ENCODE measurements at regions not wholly inside any gene's neighbourhood (a gene's known extent, or its start where the extent isn't known, plus 50 kb on each side); places are given as distances from the start of the nearest gene placed in this dataset.

DNA sequence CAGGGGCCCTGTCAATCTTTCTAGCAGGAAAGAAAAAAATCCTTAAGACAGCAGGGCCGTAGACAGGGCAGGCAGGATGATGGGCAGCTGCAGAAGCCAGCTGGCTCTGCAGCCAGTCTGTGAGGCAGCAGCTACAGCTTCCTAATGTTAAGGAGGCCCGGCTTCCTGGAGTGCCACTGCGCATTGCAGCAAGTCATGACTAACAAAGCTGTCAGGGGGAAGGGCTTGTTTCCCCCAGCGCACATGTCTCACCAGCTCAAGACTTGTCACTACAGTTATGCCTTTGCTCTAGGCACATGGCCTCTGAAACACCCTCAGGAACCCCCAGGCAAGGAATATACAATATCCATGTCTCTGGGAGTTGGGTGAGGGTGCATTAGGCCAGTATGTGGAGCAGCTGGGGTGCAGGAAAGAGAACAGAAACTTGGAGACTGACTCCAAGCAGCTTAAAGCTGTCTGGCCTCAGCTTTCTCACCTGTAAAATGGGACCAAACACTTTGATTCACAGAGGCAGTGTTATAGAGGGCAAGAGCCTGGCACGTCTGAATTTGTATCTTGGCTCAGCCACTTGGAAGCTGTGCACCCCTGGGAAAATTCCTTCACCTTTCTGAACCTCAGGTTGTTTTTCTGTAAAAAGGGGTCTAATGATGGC, 220.0 kb downstream of the HAPSTR1 start:
- WGBS, 2 donors = 20 to 22% methylated on average over 5 of the region's 5 CpGs
- H3K36me3 ChIP-seq = no peaks in the 10 kb centered on the region
- intact Hi-C loops (cut with DNase I) = no loop called here
- peaks cover 0 to 11% (median 2%) of the 10 kb centered on the region in 4 donors for H3K4me1 ChIP-seq
- H3K27ac ChIP-seq = no peak overlapping the region
- H3K9me3 ChIP-seq = no peaks in the 10 kb centered on the region
- no peak overlapping the region for H3K4me3 ChIP-seq
- TF ChIP-seq, protein P1, sequence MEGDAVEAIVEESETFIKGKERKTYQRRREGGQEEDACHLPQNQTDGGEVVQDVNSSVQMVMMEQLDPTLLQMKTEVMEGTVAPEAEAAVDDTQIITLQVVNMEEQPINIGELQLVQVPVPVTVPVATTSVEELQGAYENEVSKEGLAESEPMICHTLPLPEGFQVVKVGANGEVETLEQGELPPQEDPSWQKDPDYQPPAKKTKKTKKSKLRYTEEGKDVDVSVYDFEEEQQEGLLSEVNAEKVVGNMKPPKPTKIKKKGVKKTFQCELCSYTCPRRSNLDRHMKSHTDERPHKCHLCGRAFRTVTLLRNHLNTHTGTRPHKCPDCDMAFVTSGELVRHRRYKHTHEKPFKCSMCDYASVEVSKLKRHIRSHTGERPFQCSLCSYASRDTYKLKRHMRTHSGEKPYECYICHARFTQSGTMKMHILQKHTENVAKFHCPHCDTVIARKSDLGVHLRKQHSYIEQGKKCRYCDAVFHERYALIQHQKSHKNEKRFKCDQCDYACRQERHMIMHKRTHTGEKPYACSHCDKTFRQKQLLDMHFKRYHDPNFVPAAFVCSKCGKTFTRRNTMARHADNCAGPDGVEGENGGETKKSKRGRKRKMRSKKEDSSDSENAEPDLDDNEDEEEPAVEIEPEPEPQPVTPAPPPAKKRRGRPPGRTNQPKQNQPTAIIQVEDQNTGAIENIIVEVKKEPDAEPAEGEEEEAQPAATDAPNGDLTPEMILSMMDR (IDR thresholded peaks at IDR 0.05) = no peak
- no peak for TF ChIP-seq POLR2A (IDR thresholded peaks at IDR 0.05)
- TF ChIP-seq POLR2AphosphoS5 (IDR thresholded peaks at IDR 0.05) = no peak
- TF ChIP-seq EP300 (IDR thresholded peaks at IDR 0.05) = no peak
- no peaks in the 10 kb centered on the region for H3K27me3 ChIP-seq
- DNase-seq = no peak

DNA sequence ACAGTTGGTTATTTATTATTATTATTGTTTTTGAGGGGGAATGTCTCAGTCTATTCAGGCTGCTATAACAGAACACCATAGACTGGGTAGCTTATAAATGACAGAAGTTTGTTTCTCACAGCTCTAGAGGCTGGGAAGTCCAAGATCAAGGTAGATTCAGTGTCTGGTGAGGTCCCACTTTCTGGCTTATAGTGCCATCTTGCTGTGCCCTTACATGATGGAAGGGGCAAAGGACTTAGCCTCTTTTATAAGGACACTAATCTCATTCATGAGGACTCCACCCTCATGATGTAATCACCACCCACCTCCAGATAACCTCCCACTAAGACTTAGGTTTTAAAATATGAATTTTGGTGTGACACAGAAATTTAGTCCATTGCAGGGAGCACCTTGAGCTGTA, 224.6 kb downstream of the HAPSTR1 start:
- no peak for DNase-seq
- no peaks in the 10 kb centered on the region for H3K4me1 ChIP-seq
- peaks cover 0 to 3% (median 0%) of the 10 kb centered on the region in 4 donors for H3K9me3 ChIP-seq
- H3K27me3 ChIP-seq = no peaks in the 10 kb centered on the region
- TF ChIP-seq EP300 (IDR thresholded peaks at IDR 0.05) (no peak), POLR2A (IDR thresholded peaks at IDR 0.05) (no peak), POLR2AphosphoS5 (IDR thresholded peaks at IDR 0.05) (no peak)
- TF ChIP-seq, protein P1 (IDR thresholded peaks at IDR 0.05) = no peak
- H3K36me3 ChIP-seq = no peaks in the 10 kb centered on the region
- intact Hi-C loops (cut with DNase I) = no loop called here
- no peak overlapping the region for H3K4me3 ChIP-seq
- H3K27ac ChIP-seq = no peak overlapping the region

DNA sequence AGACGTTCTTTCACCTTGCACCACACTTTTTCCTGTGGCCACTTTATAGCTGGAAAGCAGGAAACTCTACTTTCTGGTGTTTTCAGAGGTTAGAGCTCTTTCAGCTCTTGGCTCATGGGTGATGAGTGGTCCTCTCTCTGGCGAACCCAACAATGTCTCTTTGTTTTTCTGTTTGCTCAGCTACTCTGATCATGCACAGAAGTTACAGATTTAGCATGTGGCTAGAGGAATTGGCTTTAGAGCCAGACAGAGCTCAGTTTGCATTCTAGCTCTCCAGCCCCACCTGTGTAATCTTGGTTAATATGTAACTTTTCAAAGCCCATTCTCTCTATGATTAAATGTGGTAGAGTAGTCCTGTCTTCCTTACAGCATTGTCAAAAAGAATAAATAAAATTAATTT, 225.2 kb downstream of the HAPSTR1 start:
- no peak for DNase-seq
- H3K27me3 ChIP-seq = no peaks in the 10 kb centered on the region
- intact Hi-C loops (cut with DNase I) = no loop called here
- no peak overlapping the region for H3K27ac ChIP-seq
- H3K4me1 ChIP-seq = no peaks in the 10 kb centered on the region
- no peaks in the 10 kb centered on the region for H3K36me3 ChIP-seq
- H3K4me3 ChIP-seq = no peak overlapping the region
- 12 to 54% methylated on average over 2 of the region's 2 CpGs for WGBS, 2 donors
- peaks cover 0 to 3% (median 0%) of the 10 kb centered on the region in 4 donors for H3K9me3 ChIP-seq
- TF ChIP-seq POLR2AphosphoS5 (IDR thresholded peaks at IDR 0.05) (no peak), POLR2A (IDR thresholded peaks at IDR 0.05) (no peak), EP300 (IDR thresholded peaks at IDR 0.05) (no peak)
- TF ChIP-seq, protein P1 (IDR thresholded peaks at IDR 0.05) = no peak

DNA sequence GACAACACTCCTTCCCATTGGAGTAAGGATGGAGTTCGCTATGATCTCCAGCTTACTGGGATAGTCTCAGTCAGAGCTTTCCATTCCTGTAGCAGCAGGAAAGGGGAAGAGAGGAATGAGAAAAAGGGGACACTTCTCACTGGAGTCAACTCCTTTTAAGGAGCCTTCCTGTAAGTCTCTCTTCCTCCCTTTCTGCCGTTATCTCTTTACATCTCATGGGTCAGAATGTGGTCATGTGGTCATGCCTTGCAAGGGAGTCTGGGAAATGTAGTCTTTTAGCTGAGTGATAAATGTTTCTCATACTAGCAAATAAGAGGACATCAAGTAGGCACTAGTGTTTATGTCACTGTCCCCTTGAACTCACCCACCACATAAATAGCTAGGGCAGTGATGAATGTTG, 227.3 kb downstream of the HAPSTR1 start:
- no peak for DNase-seq
- Histone ChIP-seq H3K36me3 (no peaks in the 10 kb centered on the region), H3K4me1 (no peaks in the 10 kb centered on the region), H3K27me3 (no peaks in the 10 kb centered on the region), H3K9me3 (peaks cover 0 to 3% (median 0%) of the 10 kb centered on the region in 4 donors), H3K4me3 (no peak overlapping the region), H3K27ac (no peak overlapping the region)
- TF ChIP-seq POLR2A (IDR thresholded peaks at IDR 0.05) (no peak), POLR2AphosphoS5 (IDR thresholded peaks at IDR 0.05) (no peak), EP300 (IDR thresholded peaks at IDR 0.05) (no peak)
- TF ChIP-seq, protein P1 (IDR thresholded peaks at IDR 0.05) = no peak
- WGBS, 2 donors = 54 to 77% methylated on average over 2 of the region's 2 CpGs
- intact Hi-C loops (cut with DNase I) = no loop called here

DNA sequence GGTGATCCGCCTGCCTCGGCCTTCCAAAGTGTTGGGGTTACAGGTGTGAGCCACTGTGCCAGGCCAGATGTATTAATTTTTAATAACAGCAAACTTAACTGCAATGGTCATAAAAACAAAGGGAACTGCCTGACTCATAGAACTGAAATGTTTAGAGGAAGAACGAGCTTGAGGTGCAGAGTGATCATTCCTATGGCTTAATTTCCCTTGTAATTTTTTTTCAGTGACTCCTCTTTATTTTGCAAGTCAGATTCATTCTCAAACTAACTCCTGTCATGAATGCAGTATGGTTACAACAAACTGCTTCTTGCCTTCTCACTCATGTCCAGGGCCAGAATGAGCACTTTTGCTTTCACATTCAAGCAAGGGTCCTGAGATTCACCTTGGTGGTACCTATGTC, 231.3 kb downstream of the HAPSTR1 start:
- Histone ChIP-seq H3K9me3 (peaks cover 0 to 3% (median 0%) of the 10 kb centered on the region in 4 donors), H3K27me3 (no peaks in the 10 kb centered on the region), H3K4me3 (no peak overlapping the region), H3K4me1 (no peaks in the 10 kb centered on the region), H3K36me3 (no peaks in the 10 kb centered on the region), H3K27ac (no peak overlapping the region)
- WGBS, 2 donors = 43 to 51% methylated on average over 3 of the region's 3 CpGs
- TF ChIP-seq POLR2A (IDR thresholded peaks at IDR 0.05) (no peak), EP300 (IDR thresholded peaks at IDR 0.05) (no peak), POLR2AphosphoS5 (IDR thresholded peaks at IDR 0.05) (no peak)
- TF ChIP-seq, protein P1 (IDR thresholded peaks at IDR 0.05) = no peak
- intact Hi-C loops (cut with DNase I) = no loop called here
- DNase-seq = no peak

Measured in sigmoid colon (tissue), 6 donors.